ENCODE measurements at regions not wholly inside any gene's neighbourhood (a gene's known extent, or its start where the extent isn't known, plus 50 kb on each side); places are given as distances from the start of the nearest gene placed in this dataset.

- no peak overlapping the region for H3K4me3 ChIP-seq (ENCODE audit: low read length)
- no peak for DNase-seq (ENCODE audit: low read depth)
- TF ChIP-seq, protein P1, sequence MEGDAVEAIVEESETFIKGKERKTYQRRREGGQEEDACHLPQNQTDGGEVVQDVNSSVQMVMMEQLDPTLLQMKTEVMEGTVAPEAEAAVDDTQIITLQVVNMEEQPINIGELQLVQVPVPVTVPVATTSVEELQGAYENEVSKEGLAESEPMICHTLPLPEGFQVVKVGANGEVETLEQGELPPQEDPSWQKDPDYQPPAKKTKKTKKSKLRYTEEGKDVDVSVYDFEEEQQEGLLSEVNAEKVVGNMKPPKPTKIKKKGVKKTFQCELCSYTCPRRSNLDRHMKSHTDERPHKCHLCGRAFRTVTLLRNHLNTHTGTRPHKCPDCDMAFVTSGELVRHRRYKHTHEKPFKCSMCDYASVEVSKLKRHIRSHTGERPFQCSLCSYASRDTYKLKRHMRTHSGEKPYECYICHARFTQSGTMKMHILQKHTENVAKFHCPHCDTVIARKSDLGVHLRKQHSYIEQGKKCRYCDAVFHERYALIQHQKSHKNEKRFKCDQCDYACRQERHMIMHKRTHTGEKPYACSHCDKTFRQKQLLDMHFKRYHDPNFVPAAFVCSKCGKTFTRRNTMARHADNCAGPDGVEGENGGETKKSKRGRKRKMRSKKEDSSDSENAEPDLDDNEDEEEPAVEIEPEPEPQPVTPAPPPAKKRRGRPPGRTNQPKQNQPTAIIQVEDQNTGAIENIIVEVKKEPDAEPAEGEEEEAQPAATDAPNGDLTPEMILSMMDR (conservative IDR thresholded peaks at IDR 0.05; ENCODE audit: low read depth, low read length): no peak
Observed at GRCh38 chr13:48908381-48909055, 67.2 kb upstream of the FNDC3A start.

- DNase-seq (ENCODE audit: low read depth): no peak
- no peak overlapping the region for H3K4me3 ChIP-seq (ENCODE audit: low read length)
- TF ChIP-seq, protein P1 (conservative IDR thresholded peaks at IDR 0.05; ENCODE audit: low read depth, low read length): no peak
Observed at GRCh38 chr13:48909056-48909389, 66.7 kb upstream of the FNDC3A start.

GRCh38 chr13:48910686-48911085 lies 65.0 kb upstream of the FNDC3A start:
- DNase-seq (ENCODE audit: low read depth): no peak
- H3K4me3 ChIP-seq (ENCODE audit: low read length): no peak overlapping the region
- TF ChIP-seq, protein P1 (conservative IDR thresholded peaks at IDR 0.05; ENCODE audit: low read depth, low read length): no peak

DNA sequence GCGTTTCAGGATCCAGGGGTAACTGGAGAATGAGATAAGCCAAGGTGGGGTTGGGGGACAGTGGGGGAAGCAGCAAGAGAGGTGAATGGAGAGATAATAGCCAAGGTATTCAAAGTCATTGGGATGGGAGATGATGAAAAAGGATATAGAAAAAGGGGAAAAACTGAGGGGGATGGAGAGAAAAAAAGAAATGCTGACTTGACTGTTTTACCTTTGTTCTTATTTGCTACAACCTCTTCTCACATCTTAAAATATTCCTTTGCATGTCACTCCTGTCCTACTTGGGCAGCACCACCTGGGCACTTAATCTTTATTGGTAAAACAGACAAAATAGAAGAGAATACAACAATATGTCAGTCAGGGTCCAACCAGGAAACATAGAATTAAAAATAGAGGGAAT lies 56.0 kb upstream of the FNDC3A start:
- no peak overlapping the region for H3K4me3 ChIP-seq (ENCODE audit: low read length)
- TF ChIP-seq, protein P1 (conservative IDR thresholded peaks at IDR 0.05; ENCODE audit: low read depth, low read length): no peak
- DNase-seq (ENCODE audit: low read depth): no peak

DNA sequence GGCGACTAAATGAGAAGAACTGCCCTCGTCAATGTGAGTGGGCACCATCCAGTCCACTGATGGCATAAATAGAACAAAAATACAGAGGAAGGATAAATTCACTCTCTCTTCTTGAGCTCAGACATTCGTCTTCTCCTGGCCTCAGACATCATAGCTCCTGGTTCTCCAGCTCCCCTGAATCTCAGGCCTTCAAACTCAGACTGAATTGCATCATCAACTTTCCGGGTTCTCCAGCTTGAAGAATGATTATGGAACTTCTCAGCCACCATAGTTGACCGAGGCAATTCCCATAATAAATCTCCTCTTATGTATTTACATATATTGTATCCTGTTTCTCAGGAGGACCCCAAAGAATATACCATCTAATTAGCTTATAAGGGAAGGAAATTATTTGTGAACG lies 55.0 kb upstream of the FNDC3A start:
- TF ChIP-seq, protein P1 (conservative IDR thresholded peaks at IDR 0.05; ENCODE audit: low read depth, low read length): no peak
- H3K4me3 ChIP-seq (ENCODE audit: low read length): no peak overlapping the region
- DNase-seq (ENCODE audit: low read depth): no peak

DNA sequence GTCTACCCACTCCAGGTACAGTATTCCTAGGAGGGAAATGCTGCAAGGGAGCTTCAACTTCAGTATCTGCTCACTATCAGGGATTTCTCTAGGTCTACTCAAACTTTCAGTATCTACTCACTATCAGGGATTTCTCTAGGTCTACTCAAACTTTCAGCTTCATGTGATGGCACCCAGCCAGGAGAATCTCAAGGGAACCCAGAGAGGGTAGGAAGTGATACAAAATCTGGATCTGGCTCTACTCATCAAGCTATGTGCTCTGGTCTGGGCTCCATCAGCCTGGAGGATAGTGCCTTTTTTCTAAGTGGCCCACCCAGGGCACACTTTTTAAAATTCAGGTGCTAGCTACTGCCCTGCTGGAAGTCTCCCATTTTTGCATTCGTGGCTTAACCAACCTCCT lies 52.3 kb upstream of the FNDC3A start:
- no peak overlapping the region for H3K4me3 ChIP-seq (ENCODE audit: low read length)
- TF ChIP-seq, protein P1 (conservative IDR thresholded peaks at IDR 0.05; ENCODE audit: low read depth, low read length): no peak
- no peak for DNase-seq (ENCODE audit: low read depth)

DNA sequence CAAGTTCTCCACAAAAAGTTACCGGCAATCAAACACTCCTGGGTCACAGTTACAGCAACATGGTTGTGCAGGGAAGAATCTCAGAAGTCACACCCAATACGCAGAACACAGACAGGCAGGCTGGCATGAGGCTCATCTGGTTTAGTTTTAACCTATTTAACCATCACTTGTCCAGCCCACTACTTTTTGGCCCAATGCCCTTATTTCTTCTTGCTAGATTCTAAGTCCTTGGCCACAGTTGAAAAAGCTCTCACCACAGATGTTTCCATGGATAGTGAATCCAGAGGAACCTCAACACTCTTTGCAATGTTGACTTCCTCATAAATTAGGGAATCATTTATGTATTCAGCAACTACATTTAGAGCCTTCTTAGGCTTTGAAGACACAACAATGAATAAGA lies 50.7 kb upstream of the FNDC3A start:
- TF ChIP-seq, protein P1 (conservative IDR thresholded peaks at IDR 0.05; ENCODE audit: low read depth, low read length): no peak
- H3K4me3 ChIP-seq (ENCODE audit: low read length): no peak overlapping the region
- DNase-seq (ENCODE audit: low read depth): no peak

Data from retinal pigment epithelial cell (primary cell).